GM21529 (cell line): ENCODE measurements at regions not wholly inside any gene's neighbourhood (a gene's known extent, or its start where the extent isn't known, plus 50 kb on each side); places are given as distances from the start of the nearest gene placed in this dataset.

ENCODE experiments used
- ATAC-seq: cut with Tn5 transposase; IDR thresholded peaks from one replicate; pipeline ENCODE4 v1.9.1; 2021; ENCODE audit not compliant: unreplicated experiment

- no peak for ATAC-seq
Observed at GRCh38 chr1:69498711-69499110, 69.0 kb upstream of the LRRC7 start.

GRCh38 chr1:69499203-69499803 is 68.4 kb upstream of the LRRC7 start:
- ATAC-seq = no peak

GRCh38 chr1:69502991-69503390 is 64.7 kb upstream of the LRRC7 start:
- ATAC-seq = no peak

- no peak for ATAC-seq
Observed at GRCh38 chr1:69504730-69505252, 62.9 kb upstream of the LRRC7 start.

GRCh38 chr1:69506311-69506710 is 61.4 kb upstream of the LRRC7 start:
- no peak for ATAC-seq

- ATAC-seq = no peak
Observed at GRCh38 chr1:69506721-69507120, 61.0 kb upstream of the LRRC7 start.

- no peak for ATAC-seq
Observed at GRCh38 chr1:69510026-69510425, 57.7 kb upstream of the LRRC7 start.

- no peak for ATAC-seq
Observed at GRCh38 chr1:69511426-69512192, 56.1 kb upstream of the LRRC7 start.

- ATAC-seq = no peak
Observed at GRCh38 chr1:69513601-69514000, 54.1 kb upstream of the LRRC7 start.
